ENCODE measurements at regions not wholly inside any gene's neighbourhood (a gene's known extent, or its start where the extent isn't known, plus 50 kb on each side); places are given as distances from the start of the nearest gene placed in this dataset.

- DNase-seq (no peak), ATAC-seq (replicated peaks in 1 of 4) (no peak)
- H3K4me1 ChIP-seq (ENCODE audit: control insufficient read depth in 1 of 2, extremely low read depth in 1 of 2, insufficient read depth in 2 of 2, low read length in 2 of 2), result no peaks in the 10 kb centered on the region
- H3K27me3 ChIP-seq (replicated peaks in 1 of 2; ENCODE audit: control insufficient read depth in 2 of 2, extremely low read depth in 1 of 2, insufficient read depth in 2 of 2, low read length in 1 of 2), result peaks cover 0 to 2% of the 10 kb centered on the region in 2 experiments
- H3K9me3 ChIP-seq, result no peaks in the 10 kb centered on the region
- H3K4me3 Mint-ChIP-seq, result no peak overlapping the region
- H3K27ac Mint-ChIP-seq, result no peak overlapping the region
- no peaks in the 10 kb centered on the region for H3K4me1 Mint-ChIP-seq
- H3K36me3 Mint-ChIP-seq, result no peaks in the 10 kb centered on the region
- peaks cover 5 to 13% (median 6%) of the 10 kb centered on the region in 3 donors for H3K9me3 Mint-ChIP-seq
- no peaks in the 10 kb centered on the region for H3K27me3 Mint-ChIP-seq
- no peaks in the 10 kb centered on the region for H3K36me3 ChIP-seq (ENCODE audit: control insufficient read depth in 2 of 2, extremely low read depth in 1 of 2, insufficient read depth in 1 of 2, low read length in 1 of 2)
- 85% methylated on average over 3 of the region's 3 CpGs for WGBS (ENCODE audit: insufficient coverage)
- POLR2A ChIA-PET, result no interaction called here
- CTCF ChIA-PET, result no interaction called here
- no peak overlapping the region for H3K4me3 ChIP-seq (ENCODE audit: control insufficient read depth in 1 of 2, extremely low read depth in 1 of 2, low read length in 1 of 2)
- no peak overlapping the region for H3K27ac ChIP-seq (ENCODE audit: low read length)
Measured at GRCh38 chr13:53220038-53220437, 191.4 kb downstream of the OLFM4 start.

- Histone ChIP-seq H3K36me3 (ENCODE audit: control insufficient read depth in 2 of 2, extremely low read depth in 1 of 2, insufficient read depth in 1 of 2, low read length in 1 of 2) (no peaks in the 10 kb centered on the region), H3K27me3 (replicated peaks in 1 of 2; ENCODE audit: control insufficient read depth in 2 of 2, extremely low read depth in 1 of 2, insufficient read depth in 2 of 2, low read length in 1 of 2) (no peaks in the 10 kb centered on the region), H3K27ac (ENCODE audit: low read length) (no peak overlapping the region), H3K4me3 (ENCODE audit: control insufficient read depth in 1 of 2, extremely low read depth in 1 of 2, low read length in 1 of 2) (no peak overlapping the region), H3K9me3 (no peaks in the 10 kb centered on the region), H3K4me1 (ENCODE audit: control insufficient read depth in 1 of 2, extremely low read depth in 1 of 2, insufficient read depth in 2 of 2, low read length in 2 of 2) (no peaks in the 10 kb centered on the region)
- ATAC-seq (replicated peaks in 1 of 4) (no peak), DNase-seq (no peak)
- no peak overlapping the region for H3K4me3 Mint-ChIP-seq
- 40% methylated on average over 1 of the region's 8 CpGs for WGBS (ENCODE audit: insufficient coverage)
- ChIA-PET POLR2A (no interaction called here), CTCF (no interaction called here)
- H3K27me3 Mint-ChIP-seq, result no peaks in the 10 kb centered on the region
- no peaks in the 10 kb centered on the region for H3K9me3 Mint-ChIP-seq
- no peak overlapping the region for H3K27ac Mint-ChIP-seq
- H3K4me1 Mint-ChIP-seq, result no peaks in the 10 kb centered on the region
- H3K36me3 Mint-ChIP-seq, result no peaks in the 10 kb centered on the region
Measured at GRCh38 chr13:53237696-53238095, 209.1 kb downstream of the OLFM4 start.

DNA sequence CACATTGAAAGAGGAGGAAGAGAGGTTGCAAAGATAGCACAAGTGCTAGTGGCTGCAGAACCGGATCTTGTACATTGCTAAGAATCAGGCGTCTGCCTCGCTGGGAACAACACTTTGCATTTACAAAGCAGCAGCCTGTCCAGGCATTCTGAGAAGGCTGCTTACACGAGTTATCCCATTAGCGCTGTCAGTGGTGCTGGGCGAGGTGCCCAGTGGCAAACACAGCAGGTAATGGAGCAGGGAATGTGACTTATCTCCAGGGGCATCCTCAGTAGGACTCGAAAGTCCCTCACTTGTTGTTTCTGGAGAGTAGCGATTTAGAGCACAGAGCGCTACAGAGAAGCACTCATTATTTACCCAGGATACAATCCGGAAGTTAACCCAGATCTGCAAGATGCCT lies 209.6 kb downstream of the OLFM4 start:
- ChIA-PET CTCF (no interaction called here), POLR2A (no interaction called here)
- Histone ChIP-seq H3K4me3 (ENCODE audit: control insufficient read depth in 1 of 2, extremely low read depth in 1 of 2, low read length in 1 of 2) (no peak overlapping the region), H3K36me3 (ENCODE audit: control insufficient read depth in 2 of 2, extremely low read depth in 1 of 2, insufficient read depth in 1 of 2, low read length in 1 of 2) (no peaks in the 10 kb centered on the region), H3K9me3 (no peaks in the 10 kb centered on the region), H3K4me1 (ENCODE audit: control insufficient read depth in 1 of 2, extremely low read depth in 1 of 2, insufficient read depth in 2 of 2, low read length in 2 of 2) (no peaks in the 10 kb centered on the region), H3K27me3 (replicated peaks in 1 of 2; ENCODE audit: control insufficient read depth in 2 of 2, extremely low read depth in 1 of 2, insufficient read depth in 2 of 2, low read length in 1 of 2) (no peaks in the 10 kb centered on the region), H3K27ac (ENCODE audit: low read length) (no peak overlapping the region)
- H3K4me3 Mint-ChIP-seq, result no peak overlapping the region
- H3K4me1 Mint-ChIP-seq, result no peaks in the 10 kb centered on the region
- no peak for DNase-seq
- no peaks in the 10 kb centered on the region for H3K36me3 Mint-ChIP-seq
- no peak overlapping the region for H3K27ac Mint-ChIP-seq
- no peak for ATAC-seq (replicated peaks in 1 of 4)
- H3K9me3 Mint-ChIP-seq, result no peaks in the 10 kb centered on the region
- 36% methylated on average over 7 of the region's 10 CpGs for WGBS (ENCODE audit: insufficient coverage)
- H3K27me3 Mint-ChIP-seq, result no peaks in the 10 kb centered on the region

GRCh38 chr13:53240401-53241025 lies 211.9 kb downstream of the OLFM4 start:
- no peak overlapping the region for H3K27ac ChIP-seq (ENCODE audit: low read length)
- Mint-ChIP-seq H3K27ac (no peak overlapping the region), H3K27me3 (peaks cover 0 to 1% of the 10 kb centered on the region in 2 donors), H3K4me3 (no peak overlapping the region), H3K36me3 (no peaks in the 10 kb centered on the region), H3K9me3 (no peaks in the 10 kb centered on the region), H3K4me1 (no peaks in the 10 kb centered on the region)
- H3K36me3 ChIP-seq (ENCODE audit: control insufficient read depth in 2 of 2, extremely low read depth in 1 of 2, insufficient read depth in 1 of 2, low read length in 1 of 2), result no peaks in the 10 kb centered on the region
- POLR2A ChIA-PET, result no interaction called here
- H3K9me3 ChIP-seq, result no peaks in the 10 kb centered on the region
- CTCF ChIA-PET, result no interaction called here
- H3K4me3 ChIP-seq (ENCODE audit: control insufficient read depth in 1 of 2, extremely low read depth in 1 of 2, low read length in 1 of 2), result no peak overlapping the region
- H3K27me3 ChIP-seq (replicated peaks in 1 of 2; ENCODE audit: control insufficient read depth in 2 of 2, extremely low read depth in 1 of 2, insufficient read depth in 2 of 2, low read length in 1 of 2), result no peaks in the 10 kb centered on the region
- no peaks in the 10 kb centered on the region for H3K4me1 ChIP-seq (ENCODE audit: control insufficient read depth in 1 of 2, extremely low read depth in 1 of 2, insufficient read depth in 2 of 2, low read length in 2 of 2)
- DNase-seq (no peak), ATAC-seq (replicated peaks in 1 of 4) (no peak)
- WGBS (ENCODE audit: insufficient coverage), result 85% methylated on average over 12 of the region's 14 CpGs

DNA sequence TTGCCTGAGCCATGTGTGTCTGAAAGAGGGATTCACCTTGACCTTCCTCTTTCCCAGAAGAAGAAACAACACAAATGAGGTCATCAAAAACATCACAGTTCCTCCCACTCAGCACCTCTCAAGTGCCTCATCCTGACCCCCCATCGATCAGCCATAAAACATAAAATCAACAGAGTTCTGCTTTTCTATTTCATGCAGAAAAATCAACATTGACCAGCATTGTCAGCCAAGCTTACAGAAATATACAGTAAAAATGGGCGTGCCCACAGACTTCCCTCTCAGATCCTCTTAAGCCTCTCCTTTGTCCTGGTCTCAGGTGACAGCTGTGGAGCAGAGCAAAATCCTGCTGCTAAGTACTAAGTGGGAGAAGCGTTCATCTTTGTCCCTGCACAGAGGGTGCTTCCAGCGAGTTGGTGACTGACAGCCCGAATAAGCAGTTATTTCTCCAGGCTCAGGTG lies 213.3 kb downstream of the OLFM4 start:
- Histone ChIP-seq H3K27me3 (replicated peaks in 1 of 2; ENCODE audit: control insufficient read depth in 2 of 2, extremely low read depth in 1 of 2, insufficient read depth in 2 of 2, low read length in 1 of 2) (no peaks in the 10 kb centered on the region), H3K4me1 (ENCODE audit: control insufficient read depth in 1 of 2, extremely low read depth in 1 of 2, insufficient read depth in 2 of 2, low read length in 2 of 2) (no peaks in the 10 kb centered on the region), H3K27ac (ENCODE audit: low read length) (no peak overlapping the region), H3K9me3 (no peaks in the 10 kb centered on the region), H3K4me3 (ENCODE audit: control insufficient read depth in 1 of 2, extremely low read depth in 1 of 2, low read length in 1 of 2) (no peak overlapping the region), H3K36me3 (ENCODE audit: control insufficient read depth in 2 of 2, extremely low read depth in 1 of 2, insufficient read depth in 1 of 2, low read length in 1 of 2) (no peaks in the 10 kb centered on the region)
- no peaks in the 10 kb centered on the region for H3K9me3 Mint-ChIP-seq
- ChIA-PET POLR2A (no interaction called here), CTCF (interaction anchor here in 1 of 2 donors (0.6 kb wide), 1 partner anchor 16 kb away, joined by 3 read pairs; no protein-coding TSS in a partner anchor)
- DNase-seq (no peak), ATAC-seq (replicated peaks in 1 of 4) (no peak)
- no peak overlapping the region for H3K4me3 Mint-ChIP-seq
- H3K27me3 Mint-ChIP-seq, result peaks cover 0 to 8% of the 10 kb centered on the region in 2 donors
- no peaks in the 10 kb centered on the region for H3K4me1 Mint-ChIP-seq
- H3K36me3 Mint-ChIP-seq, result no peaks in the 10 kb centered on the region
- WGBS (ENCODE audit: insufficient coverage), result 64% methylated on average over 4 of the region's 5 CpGs
- no peak overlapping the region for H3K27ac Mint-ChIP-seq

GRCh38 chr13:53249236-53249635 lies 220.6 kb downstream of the OLFM4 start:
- H3K4me1 Mint-ChIP-seq, result no peaks in the 10 kb centered on the region
- Histone ChIP-seq H3K27me3 (replicated peaks in 1 of 2; ENCODE audit: control insufficient read depth in 2 of 2, extremely low read depth in 1 of 2, insufficient read depth in 2 of 2, low read length in 1 of 2) (no peaks in the 10 kb centered on the region), H3K4me3 (ENCODE audit: control insufficient read depth in 1 of 2, extremely low read depth in 1 of 2, low read length in 1 of 2) (no peak overlapping the region), H3K9me3 (no peaks in the 10 kb centered on the region), H3K36me3 (ENCODE audit: control insufficient read depth in 2 of 2, extremely low read depth in 1 of 2, insufficient read depth in 1 of 2, low read length in 1 of 2) (no peaks in the 10 kb centered on the region), H3K4me1 (ENCODE audit: control insufficient read depth in 1 of 2, extremely low read depth in 1 of 2, insufficient read depth in 2 of 2, low read length in 2 of 2) (no peaks in the 10 kb centered on the region), H3K27ac (ENCODE audit: low read length) (no peak overlapping the region)
- H3K36me3 Mint-ChIP-seq, result no peaks in the 10 kb centered on the region
- no peaks in the 10 kb centered on the region for H3K9me3 Mint-ChIP-seq
- no peak for ATAC-seq (replicated peaks in 1 of 4)
- POLR2A ChIA-PET, result no interaction called here
- H3K27me3 Mint-ChIP-seq, result peaks cover 0 to 8% of the 10 kb centered on the region in 2 donors
- no peak overlapping the region for H3K4me3 Mint-ChIP-seq
- H3K27ac Mint-ChIP-seq, result no peak overlapping the region
- no CpG with 5 or more reads among the region's 1 CpG for WGBS (ENCODE audit: insufficient coverage)
- CTCF ChIA-PET, result interaction anchor here in 1 of 2 donors (0.8 kb wide), 1 partner anchor 67 kb away, joined by 3 read pairs; no protein-coding TSS in a partner anchor
- DNase-seq, result no peak

Data from T-cell (primary cell).